Nephron (organoid): ENCODE measurements at regions not wholly inside any gene's neighbourhood (a gene's known extent, or its start where the extent isn't known, plus 50 kb on each side); places are given as distances from the start of the nearest gene placed in this dataset.

ENCODE experiments used
- H3K27ac Mint-ChIP-seq, 3 experiments: 2 replicates each; pipeline ENCODE4 v1.8.0; 2020; ENCODE audit warnings: mixed read lengths in 3 of 3, mild to moderate bottlenecking in 2 of 3, moderate library complexity in 1 of 3
- H3K27me3 Mint-ChIP-seq: 2 replicates; pipeline ENCODE4 v1.8.0; 2021; ENCODE audit warnings: low read depth, mild to moderate bottlenecking, moderate library complexity, mixed read lengths
- H3K36me3 Mint-ChIP-seq: 2 replicates; pipeline ENCODE4 v1.8.0; 2020; ENCODE audit warnings: low read depth, mixed read lengths
- H3K4me1 Mint-ChIP-seq: 2 replicates; pipeline ENCODE4 v1.8.0; 2020; ENCODE audit warnings: mixed read lengths
- H3K4me3 Mint-ChIP-seq, 3 experiments: 2 replicates each; pipeline ENCODE4 v1.8.0; 2020; ENCODE audit warnings: mild to moderate bottlenecking in 3 of 3, mixed read lengths in 3 of 3, moderate library complexity in 2 of 3
- H3K9me3 Mint-ChIP-seq: 2 replicates; pipeline ENCODE4 v1.8.0; 2020; ENCODE audit warnings: mixed read lengths
- CTCF ChIP-seq, 3 experiments: fragments of 200-600 bp; sonication (generic); IDR thresholded peaks; one replicate each; pipeline ENCODE4 v1.5.0; 2021; ENCODE audit warnings: antibody characterized with exemption in 3 of 3; ENCODE audit not compliant: unreplicated experiment in 3 of 3

GRCh38 chr3:43178891-43179366 is 73.0 kb upstream of the POMGNT2 start:
- no peak for TF ChIP-seq CTCF (IDR thresholded peaks at IDR 0.05; ENCODE audit: unreplicated experiment in 3 of 3)
- Mint-ChIP-seq H3K27ac (peak overlapping the region in 2 of 3 experiments; percentile 38 to 72), H3K36me3 (no peaks in the 10 kb centered on the region), H3K9me3 (peaks cover 6% of the 10 kb centered on the region), H3K27me3 (peaks cover 3% of the 10 kb centered on the region), H3K4me1 (peaks cover 5% of the 10 kb centered on the region), H3K4me3 (no peak overlapping the region)

- Mint-ChIP-seq H3K9me3 (peaks cover 15% of the 10 kb centered on the region), H3K36me3 (no peaks in the 10 kb centered on the region), H3K27ac (peak overlapping the region in 1 of 3 experiments; percentile 33), H3K27me3 (peaks cover 3% of the 10 kb centered on the region), H3K4me1 (peaks cover 5% of the 10 kb centered on the region), H3K4me3 (no peak overlapping the region)
- no peak for TF ChIP-seq CTCF (IDR thresholded peaks at IDR 0.05; ENCODE audit: unreplicated experiment in 3 of 3)
Observed at GRCh38 chr3:43177085-43177484, 71.2 kb upstream of the POMGNT2 start.

GRCh38 chr3:43176666-43177065 is 70.8 kb upstream of the POMGNT2 start:
- peaks cover 15% of the 10 kb centered on the region for H3K9me3 Mint-ChIP-seq
- peaks cover 3% of the 10 kb centered on the region for H3K27me3 Mint-ChIP-seq
- H3K4me3 Mint-ChIP-seq, result no peak overlapping the region
- no peaks in the 10 kb centered on the region for H3K36me3 Mint-ChIP-seq
- H3K27ac Mint-ChIP-seq, result peak overlapping the region in 1 of 3 experiments; percentile 33
- peaks cover 5% of the 10 kb centered on the region for H3K4me1 Mint-ChIP-seq
- TF ChIP-seq CTCF (IDR thresholded peaks at IDR 0.05; ENCODE audit: unreplicated experiment in 3 of 3), result no peak

- Mint-ChIP-seq H3K27ac (no peak overlapping the region), H3K27me3 (no peaks in the 10 kb centered on the region), H3K9me3 (peaks cover 18% of the 10 kb centered on the region), H3K36me3 (no peaks in the 10 kb centered on the region), H3K4me1 (peaks cover 5% of the 10 kb centered on the region), H3K4me3 (no peak overlapping the region)
- TF ChIP-seq CTCF (IDR thresholded peaks at IDR 0.05; ENCODE audit: unreplicated experiment in 3 of 3), result no peak
Observed at GRCh38 chr3:43175541-43175940, 69.7 kb upstream of the POMGNT2 start.

GRCh38 chr3:43173949-43174348 is 68.1 kb upstream of the POMGNT2 start:
- H3K27ac Mint-ChIP-seq, result no peak overlapping the region
- peaks cover 24% of the 10 kb centered on the region for H3K9me3 Mint-ChIP-seq
- no peak overlapping the region for H3K4me3 Mint-ChIP-seq

More at GRCh38 chr3:43173949-43174348, 68.1 kb upstream of the POMGNT2 start:
- H3K4me1 Mint-ChIP-seq, result no peaks in the 10 kb centered on the region
- no peaks in the 10 kb centered on the region for H3K27me3 Mint-ChIP-seq
- no peak for TF ChIP-seq CTCF (IDR thresholded peaks at IDR 0.05; ENCODE audit: unreplicated experiment in 3 of 3)
- H3K36me3 Mint-ChIP-seq, result no peaks in the 10 kb centered on the region
